Skin of body (tissue), 1 donor: ENCODE measurements at regions not wholly inside any gene's neighbourhood (a gene's known extent, or its start where the extent isn't known, plus 50 kb on each side); places are given as distances from the start of the nearest gene placed in this dataset.
"Not testable (repeated sequence)": the region's sequence is repeated elsewhere in the genome, so short reads cannot be mapped to it uniquely, and the experiment has no call there.

ENCODE experiments used
- DNase-seq: peaks from one replicate; lab custom pipeline; 2025; lab: John Stamatoyannopoulos, UW

- DNase-seq, result no peak
Observed at GRCh38 chr9:88280816-88281382, 107.3 kb upstream of the SPIN1 start.

- no peak for DNase-seq
Observed at GRCh38 chr9:88278036-88278435, 110.2 kb upstream of the SPIN1 start.

GRCh38 chr9:88274078-88274477, 114.2 kb upstream of the SPIN1 start:
- DNase-seq, result no peak

GRCh38 chr9:88272986-88273385, 115.3 kb upstream of the SPIN1 start:
- DNase-seq, result no peak

- DNase-seq, result no peak
Observed at GRCh38 chr9:88270413-88270812, 117.8 kb upstream of the SPIN1 start.

- DNase-seq, result no peak
Observed at GRCh38 chr9:88268886-88269285, 119.4 kb upstream of the SPIN1 start.

- DNase-seq, result no peak
Observed at GRCh38 chr9:88267283-88267682, 121.0 kb upstream of the SPIN1 start.

- no peak for DNase-seq
Observed at GRCh38 chr9:88266416-88266815, 121.8 kb upstream of the SPIN1 start.

- DNase-seq, result no peak
Observed at GRCh38 chr9:88259001-88259400, 120.7 kb upstream of the SPATA31C2 start.

GRCh38 chr9:88258601-88259000, 120.3 kb upstream of the SPATA31C2 start:
- no peak for DNase-seq

- peak; percentile 95 for DNase-seq
Observed at GRCh38 chr9:88258024-88258423, 119.7 kb upstream of the SPATA31C2 start.

GRCh38 chr9:88256216-88256615, 117.9 kb upstream of the SPATA31C2 start:
- no peak for DNase-seq

- DNase-seq, result not testable (repeated sequence)
Observed at GRCh38 chr9:88255806-88256205, 117.5 kb upstream of the SPATA31C2 start.

GRCh38 chr9:88251903-88252302, 113.6 kb upstream of the SPATA31C2 start:
- DNase-seq, result no peak

- DNase-seq, result no peak
Observed at GRCh38 chr9:88243736-88244135, 105.5 kb upstream of the SPATA31C2 start.

GRCh38 chr9:88242879-88243278, 104.6 kb upstream of the SPATA31C2 start:
- no peak for DNase-seq

GRCh38 chr9:88237991-88238571, 99.8 kb upstream of the SPATA31C2 start:
- no peak for DNase-seq

- DNase-seq, result no peak
Observed at GRCh38 chr9:88237479-88237961, 99.2 kb upstream of the SPATA31C2 start.

GRCh38 chr9:88236511-88237478, 98.5 kb upstream of the SPATA31C2 start:
- peak; percentile 38 for DNase-seq

GRCh38 chr9:88235615-88236014, 97.3 kb upstream of the SPATA31C2 start:
- DNase-seq, result no peak

GRCh38 chr9:88234114-88234513, 95.8 kb upstream of the SPATA31C2 start:
- no peak for DNase-seq

- DNase-seq, result no peak
Observed at GRCh38 chr9:88233091-88233490, 94.8 kb upstream of the SPATA31C2 start.
